ENCODE measurements at regions not wholly inside any gene's neighbourhood (a gene's known extent, or its start where the extent isn't known, plus 50 kb on each side); places are given as distances from the start of the nearest gene placed in this dataset.
A peak's percentile ranks its signal among the peaks of the same experiment; 100 is the strongest.

- DNase-seq: no peak
- Mint-ChIP-seq H3K36me3 (ENCODE audit: low read depth) (peaks cover 3% of the 10 kb centered on the region), H3K4me3 (no peak overlapping the region), H3K9me3 (peaks cover 18% of the 10 kb centered on the region), H3K4me1 (peaks cover 2% of the 10 kb centered on the region), H3K27ac (no peak overlapping the region), H3K27me3 (ENCODE audit: insufficient read depth) (peaks cover 17% of the 10 kb centered on the region)
- H3K27me3 ChIP-seq (ENCODE audit: control insufficient read depth, insufficient read depth, low read length, poor library complexity, severe bottlenecking): no peaks in the 10 kb centered on the region
- H3K9me3 ChIP-seq (ENCODE audit: control insufficient read depth, low read length): peaks cover 16% of the 10 kb centered on the region
- H3K36me3 ChIP-seq (ENCODE audit: control insufficient read depth, insufficient read depth, low read length): no peaks in the 10 kb centered on the region
- 94 to 100% methylated on average over 1 to 4 of the region's 4 CpGs for WGBS, 2 experiments (ENCODE audit: insufficient coverage in 1 of 2, insufficient read length in 1 of 2)
- H3K4me3 ChIP-seq (ENCODE audit: low read length): no peak overlapping the region
- no peak overlapping the region for H3K27ac ChIP-seq (ENCODE audit: low read depth, low read length)
- H3K9ac ChIP-seq (ENCODE audit: extremely low read depth, low read length, poor library complexity, severe bottlenecking): no peak overlapping the region
- TF ChIP-seq CTCF (conservative IDR thresholded peaks at IDR 0.05): no peak
- H3K4me1 ChIP-seq (ENCODE audit: control insufficient read depth, insufficient read depth, low read length): no peaks in the 10 kb centered on the region
Measured at GRCh38 chr10:112874982-112875381, 75.1 kb upstream of the TCF7L2 start.

- H3K27ac Mint-ChIP-seq: no peak overlapping the region
- Histone ChIP-seq H3K27ac (ENCODE audit: low read depth, low read length) (no peak overlapping the region), H3K9ac (ENCODE audit: extremely low read depth, low read length, poor library complexity, severe bottlenecking) (no peak overlapping the region), H3K36me3 (ENCODE audit: control insufficient read depth, insufficient read depth, low read length) (no peaks in the 10 kb centered on the region), H3K4me1 (ENCODE audit: control insufficient read depth, insufficient read depth, low read length) (no peaks in the 10 kb centered on the region), H3K9me3 (ENCODE audit: control insufficient read depth, low read length) (peaks cover 16% of the 10 kb centered on the region), H3K4me3 (ENCODE audit: low read length) (no peak overlapping the region), H3K27me3 (ENCODE audit: control insufficient read depth, insufficient read depth, low read length, poor library complexity, severe bottlenecking) (no peaks in the 10 kb centered on the region)
- peaks cover 18% of the 10 kb centered on the region for H3K9me3 Mint-ChIP-seq
- WGBS, 2 experiments (ENCODE audit: insufficient coverage in 1 of 2, insufficient read length in 1 of 2): 80 to 83% methylated on average over 4 to 5 of the region's 5 CpGs
- peaks cover 3% of the 10 kb centered on the region for H3K36me3 Mint-ChIP-seq (ENCODE audit: low read depth)
- peaks cover 7% of the 10 kb centered on the region for H3K4me1 Mint-ChIP-seq
- DNase-seq: no peak
- no peak overlapping the region for H3K4me3 Mint-ChIP-seq
- no peak for TF ChIP-seq CTCF (conservative IDR thresholded peaks at IDR 0.05)
- H3K27me3 Mint-ChIP-seq (ENCODE audit: insufficient read depth): peaks cover 17% of the 10 kb centered on the region
Measured at GRCh38 chr10:112875476-112876267, 74.4 kb upstream of the TCF7L2 start.

GRCh38 chr10:112880633-112881530 is 69.2 kb upstream of the TCF7L2 start:
- H3K36me3 ChIP-seq (ENCODE audit: control insufficient read depth, insufficient read depth, low read length): no peaks in the 10 kb centered on the region
- peaks cover 27% of the 10 kb centered on the region for H3K4me1 Mint-ChIP-seq
- 40 to 56% methylated on average over 4 to 5 of the region's 5 CpGs for WGBS, 2 experiments (ENCODE audit: insufficient coverage in 1 of 2, insufficient read length in 1 of 2)
- no peak overlapping the region for H3K27ac ChIP-seq (ENCODE audit: low read depth, low read length)
- H3K27me3 ChIP-seq (ENCODE audit: control insufficient read depth, insufficient read depth, low read length, poor library complexity, severe bottlenecking): no peaks in the 10 kb centered on the region
- TF ChIP-seq CTCF (conservative IDR thresholded peaks at IDR 0.05): no peak
- H3K36me3 Mint-ChIP-seq (ENCODE audit: low read depth): no peaks in the 10 kb centered on the region
- H3K27me3 Mint-ChIP-seq (ENCODE audit: insufficient read depth): peaks cover 11% of the 10 kb centered on the region
- no peak for DNase-seq
- H3K4me3 Mint-ChIP-seq: no peak overlapping the region
- no peak overlapping the region for H3K9ac ChIP-seq (ENCODE audit: extremely low read depth, low read length, poor library complexity, severe bottlenecking)
- H3K9me3 ChIP-seq (ENCODE audit: control insufficient read depth, low read length): peaks cover 25% of the 10 kb centered on the region
- H3K9me3 Mint-ChIP-seq: peaks cover 18% of the 10 kb centered on the region
- H3K27ac Mint-ChIP-seq: peak overlapping the region; percentile 41
- peaks cover 2% of the 10 kb centered on the region for H3K4me1 ChIP-seq (ENCODE audit: control insufficient read depth, insufficient read depth, low read length)
- H3K4me3 ChIP-seq (ENCODE audit: low read length): no peak overlapping the region
